Large intestine (tissue), 3 donors: ENCODE measurements at regions not wholly inside any gene's neighbourhood (a gene's known extent, or its start where the extent isn't known, plus 50 kb on each side); places are given as distances from the start of the nearest gene placed in this dataset.

Experiments used
- DNase-seq, 2 donors: peaks; one replicate each; pipeline versions ENCODE4 v3.0.0 to v3.0.0-alpha.2; 2013
- H3K27ac ChIP-seq: one replicate; pipeline ENCODE4 v1.5.1; 2013; ENCODE audit warnings: low read length
- H3K27me3 ChIP-seq: 2 replicates; pipeline ENCODE4 v1.6.1; 2013; ENCODE audit warnings: low read length; ENCODE audit not compliant: control insufficient read depth, insufficient read depth
- H3K36me3 ChIP-seq: 2 replicates; pipeline ENCODE4 v1.6.1; 2013; ENCODE audit warnings: low read length; ENCODE audit not compliant: control insufficient read depth, insufficient read depth
- H3K4me1 ChIP-seq: one replicate; pipeline ENCODE4 v1.6.1; 2013; ENCODE audit warnings: low read length; ENCODE audit not compliant: control insufficient read depth, insufficient read depth
- H3K4me3 ChIP-seq: one replicate; pipeline ENCODE4 v1.5.1; 2013; ENCODE audit warnings: low read length
- H3K9me3 ChIP-seq: one replicate; pipeline ENCODE4 v1.6.1; 2013; ENCODE audit warnings: mild to moderate bottlenecking, low read depth, low read length, moderate library complexity; ENCODE audit not compliant: control insufficient read depth
- WGBS: methylation state at CpG from one replicate; pipeline ENCODE4 v1.1.5; 2013; ENCODE audit warnings: low lambda C conversion rate; ENCODE audit not compliant: insufficient coverage; 5-methylcytosine and 5-hydroxymethylcytosine counted together

DNA sequence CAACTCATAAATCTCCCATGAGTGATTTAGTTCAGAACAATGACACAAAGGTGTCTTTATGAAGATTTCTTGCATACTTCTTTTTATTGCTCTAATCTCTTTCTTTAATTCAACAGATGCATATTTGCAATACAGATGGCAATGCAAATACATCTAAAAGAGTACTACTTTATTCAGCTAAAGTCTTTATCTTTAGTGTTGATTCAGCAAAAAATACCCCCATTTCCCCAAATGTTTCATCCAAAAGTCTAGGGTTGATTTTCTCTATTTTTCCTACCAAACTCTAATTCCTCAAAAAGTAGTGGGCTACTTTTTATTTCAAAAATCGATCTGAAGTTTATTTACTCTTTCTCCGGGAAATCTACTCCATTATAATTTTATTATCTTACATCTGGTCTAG is 1055.2 kb downstream of the STIM2 start:
- H3K4me1 ChIP-seq: no peaks in the 10 kb centered on the region
- no peak overlapping the region for H3K4me3 ChIP-seq
- WGBS: 73% methylated on average over 2 of the region's 2 CpGs
- H3K9me3 ChIP-seq: no peaks in the 10 kb centered on the region
- DNase-seq: no peak
- no peaks in the 10 kb centered on the region for H3K27me3 ChIP-seq
- H3K36me3 ChIP-seq: no peaks in the 10 kb centered on the region
- H3K27ac ChIP-seq: no peak overlapping the region

DNA sequence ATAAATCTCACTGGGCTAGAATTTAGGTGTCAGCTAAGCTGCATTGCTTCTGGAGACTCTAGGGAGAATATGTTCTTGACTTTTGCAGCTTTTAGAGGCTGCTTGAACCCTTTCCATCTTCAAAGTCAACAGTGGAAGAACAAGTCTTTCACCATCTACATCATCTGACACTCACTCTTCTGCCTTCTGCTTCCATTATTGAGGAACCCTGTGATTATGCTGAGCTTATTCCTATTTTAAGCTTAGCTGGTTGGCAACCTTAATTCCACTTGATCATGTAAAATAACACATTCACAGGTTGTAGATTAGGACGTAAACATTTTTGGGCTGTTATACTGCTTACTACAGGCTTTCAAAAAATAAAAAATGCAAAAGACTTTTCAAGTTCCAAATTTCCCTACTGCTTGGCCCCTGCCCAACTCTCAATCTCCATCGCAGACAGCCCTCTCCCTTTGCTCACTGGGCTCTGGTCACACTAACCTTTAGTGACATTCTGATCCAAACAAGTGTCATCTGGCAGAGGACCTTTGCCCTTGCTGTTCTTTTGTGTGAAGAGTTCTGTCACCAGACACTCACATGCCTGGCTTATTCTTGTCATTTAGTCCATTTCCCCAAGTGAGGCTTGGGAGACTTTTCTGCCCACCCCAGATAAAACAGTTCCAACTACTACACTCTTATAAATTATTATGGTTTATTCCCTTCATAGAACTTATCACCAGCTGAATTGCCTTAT is 1056.0 kb downstream of the STIM2 start:
- DNase-seq: no peak
- WGBS: no CpG with 5 or more reads among the region's 2 CpGs

DNA sequence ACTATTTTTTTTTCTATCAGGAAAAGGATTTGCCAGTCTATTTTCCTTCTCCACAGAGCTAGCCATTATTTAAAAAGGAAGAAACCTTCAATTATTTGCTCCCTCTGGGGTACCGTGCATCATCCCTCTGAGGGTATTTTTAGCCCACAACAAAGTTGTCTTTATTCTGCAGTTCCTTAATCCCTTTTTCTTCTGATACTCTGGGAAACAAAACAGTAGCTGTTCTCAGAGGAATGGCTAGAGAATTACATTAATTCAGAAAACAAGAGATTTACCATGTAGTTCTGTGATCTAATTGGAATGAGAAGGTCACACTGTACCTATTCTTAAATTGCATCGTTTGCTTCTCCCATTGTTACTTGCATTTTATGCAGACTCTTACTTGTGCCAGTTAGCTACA is 1056.7 kb downstream of the STIM2 start:
- Histone ChIP-seq H3K36me3 (no peaks in the 10 kb centered on the region), H3K9me3 (no peaks in the 10 kb centered on the region), H3K4me1 (no peaks in the 10 kb centered on the region), H3K4me3 (no peak overlapping the region), H3K27me3 (no peaks in the 10 kb centered on the region), H3K27ac (no peak overlapping the region)
- DNase-seq: no peak
- 60% methylated on average over 1 of the region's 2 CpGs for WGBS

More for the DNA sequence above, 1056.0 kb downstream of the STIM2 start:
- H3K27me3 ChIP-seq: no peaks in the 10 kb centered on the region
- H3K36me3 ChIP-seq: no peaks in the 10 kb centered on the region
- H3K9me3 ChIP-seq: no peaks in the 10 kb centered on the region
- no peak overlapping the region for H3K27ac ChIP-seq
- H3K4me3 ChIP-seq: no peak overlapping the region
- H3K4me1 ChIP-seq: no peaks in the 10 kb centered on the region

DNA sequence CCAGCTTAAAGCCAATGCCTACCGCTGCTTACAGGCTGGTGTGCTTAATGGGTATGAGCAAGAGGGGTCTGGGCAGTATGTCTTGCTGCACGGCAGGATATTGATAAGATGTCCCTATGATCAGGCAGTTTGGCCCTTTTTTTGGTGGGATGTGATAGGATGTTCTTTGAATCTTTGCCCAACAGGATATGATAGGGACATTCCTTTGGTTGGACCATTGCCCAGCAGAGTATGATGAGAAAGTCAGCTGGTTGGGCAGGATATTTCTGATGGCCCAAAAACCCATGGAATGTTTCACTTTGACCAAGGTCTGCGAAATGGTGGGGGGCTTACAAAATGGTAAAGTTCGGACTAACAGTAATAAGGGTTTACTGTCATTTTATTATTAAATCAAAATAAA is 1060.6 kb downstream of the STIM2 start:
- Histone ChIP-seq H3K36me3 (no peaks in the 10 kb centered on the region), H3K27ac (no peak overlapping the region), H3K27me3 (no peaks in the 10 kb centered on the region), H3K4me1 (no peaks in the 10 kb centered on the region), H3K4me3 (no peak overlapping the region), H3K9me3 (no peaks in the 10 kb centered on the region)
- DNase-seq: no peak
- 80% methylated on average over 1 of the region's 4 CpGs for WGBS

DNA sequence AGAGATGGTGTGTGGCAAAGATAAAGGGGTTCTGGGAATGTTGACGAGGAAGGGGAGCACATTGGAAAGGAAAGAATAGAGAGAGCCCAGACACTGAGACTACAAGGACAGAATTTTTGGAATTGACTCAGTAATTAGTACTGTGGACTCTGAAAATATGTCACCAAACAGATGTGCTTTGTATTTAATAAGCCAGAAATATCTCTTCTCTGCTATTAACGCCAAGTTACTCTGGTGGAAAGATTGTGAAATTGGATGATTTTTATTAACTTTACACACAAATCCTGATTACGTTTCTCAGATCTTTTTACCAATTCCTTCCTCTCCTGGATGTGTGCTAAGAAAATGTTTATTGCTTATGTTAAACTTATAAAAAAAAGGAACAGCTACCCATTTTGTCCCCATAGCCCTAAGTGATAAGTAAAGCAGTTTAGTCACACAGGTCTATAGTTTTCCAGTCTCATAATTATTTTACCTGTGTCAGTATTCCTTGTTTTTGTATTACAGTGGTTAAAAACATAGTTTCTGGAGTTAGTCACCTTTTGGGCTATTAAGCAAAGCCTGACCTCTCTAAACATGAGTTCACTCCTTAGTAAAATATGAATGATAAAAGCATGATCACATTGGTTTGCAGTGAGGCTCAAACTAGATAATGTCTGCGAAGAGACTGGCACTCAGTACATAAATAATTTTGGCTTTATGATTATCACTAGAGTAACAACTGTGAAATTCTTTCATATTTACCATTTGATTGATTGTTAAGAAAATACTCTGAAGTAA is 1068.3 kb downstream of the STIM2 start:
- WGBS: 84% methylated on average over 3 of the region's 4 CpGs
- DNase-seq: no peak
- H3K4me1 ChIP-seq: no peaks in the 10 kb centered on the region
- no peak overlapping the region for H3K27ac ChIP-seq
- H3K9me3 ChIP-seq: no peaks in the 10 kb centered on the region
- no peaks in the 10 kb centered on the region for H3K36me3 ChIP-seq
- H3K27me3 ChIP-seq: no peaks in the 10 kb centered on the region
- no peak overlapping the region for H3K4me3 ChIP-seq

DNA sequence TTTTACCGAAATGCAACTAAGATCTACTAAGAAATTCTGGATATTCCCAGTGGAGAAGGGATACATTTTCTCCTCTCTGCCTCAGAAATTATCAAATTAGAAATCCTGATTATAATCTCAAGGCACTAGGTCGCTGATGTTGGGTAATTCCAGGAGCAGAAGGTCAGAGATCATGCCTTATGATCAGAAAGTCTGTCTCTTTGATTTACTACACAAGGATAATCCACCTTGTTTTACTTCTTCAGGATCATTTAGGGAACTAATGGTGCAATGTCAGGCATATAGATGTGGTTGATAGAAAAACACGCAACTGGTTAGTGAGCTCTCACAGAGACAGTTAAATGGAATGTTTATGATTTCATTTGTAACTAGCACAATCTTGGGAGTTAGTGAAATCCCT is 1069.7 kb downstream of the STIM2 start:
- WGBS: no CpG with 5 or more reads among the region's 3 CpGs
- Histone ChIP-seq H3K27ac (no peak overlapping the region), H3K4me3 (no peak overlapping the region), H3K4me1 (no peaks in the 10 kb centered on the region), H3K27me3 (no peaks in the 10 kb centered on the region), H3K9me3 (no peaks in the 10 kb centered on the region), H3K36me3 (no peaks in the 10 kb centered on the region)
- no peak for DNase-seq

DNA sequence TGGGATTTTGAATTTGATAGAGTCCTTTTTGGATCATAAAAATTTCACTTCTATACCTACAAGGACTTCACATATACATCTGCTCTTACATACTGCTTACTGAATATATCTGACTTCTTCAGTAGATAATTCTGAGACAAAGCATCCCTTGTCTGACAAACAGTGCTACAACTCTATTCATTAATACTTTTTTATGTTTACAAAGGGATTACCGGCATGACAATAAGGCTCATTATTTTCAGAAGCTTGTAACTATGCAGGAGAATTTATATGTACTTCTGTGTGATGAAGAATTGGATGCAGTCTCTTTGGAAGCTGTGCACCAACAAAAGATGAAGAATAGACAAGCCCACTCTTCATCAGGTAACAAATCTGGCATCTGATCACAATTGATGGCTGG is 1070.3 kb downstream of the STIM2 start:
- H3K36me3 ChIP-seq: no peaks in the 10 kb centered on the region
- H3K27me3 ChIP-seq: no peaks in the 10 kb centered on the region
- H3K27ac ChIP-seq: no peak overlapping the region
- no CpG with 5 or more reads among the region's 1 CpG for WGBS
- no peak overlapping the region for H3K4me3 ChIP-seq
- no peak for DNase-seq
- no peaks in the 10 kb centered on the region for H3K9me3 ChIP-seq
- H3K4me1 ChIP-seq: no peaks in the 10 kb centered on the region

DNA sequence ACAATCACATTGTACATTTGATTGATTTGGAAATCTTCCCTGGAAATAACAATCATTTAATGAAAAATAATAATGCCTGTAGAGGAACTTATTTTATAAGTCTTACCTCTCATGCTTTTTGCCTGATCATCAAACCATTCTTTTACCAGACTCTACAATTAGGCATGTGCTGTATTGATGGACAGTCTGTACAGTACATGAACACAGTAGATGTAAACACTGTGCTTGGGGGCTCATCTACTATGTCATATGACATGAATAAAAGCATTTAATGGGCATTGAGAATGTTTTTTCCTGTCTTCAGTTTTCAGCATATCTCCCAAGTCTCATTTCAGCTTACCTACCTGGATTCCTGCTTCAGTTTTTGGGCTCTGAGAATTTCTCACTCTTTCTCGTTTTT is 1070.9 kb downstream of the STIM2 start:
- Histone ChIP-seq H3K36me3 (no peaks in the 10 kb centered on the region), H3K27ac (no peak overlapping the region), H3K4me3 (no peak overlapping the region), H3K9me3 (no peaks in the 10 kb centered on the region), H3K4me1 (no peaks in the 10 kb centered on the region), H3K27me3 (no peaks in the 10 kb centered on the region)
- no peak for DNase-seq
- 78% methylated on average over 1 of the region's 1 CpG for WGBS

DNA sequence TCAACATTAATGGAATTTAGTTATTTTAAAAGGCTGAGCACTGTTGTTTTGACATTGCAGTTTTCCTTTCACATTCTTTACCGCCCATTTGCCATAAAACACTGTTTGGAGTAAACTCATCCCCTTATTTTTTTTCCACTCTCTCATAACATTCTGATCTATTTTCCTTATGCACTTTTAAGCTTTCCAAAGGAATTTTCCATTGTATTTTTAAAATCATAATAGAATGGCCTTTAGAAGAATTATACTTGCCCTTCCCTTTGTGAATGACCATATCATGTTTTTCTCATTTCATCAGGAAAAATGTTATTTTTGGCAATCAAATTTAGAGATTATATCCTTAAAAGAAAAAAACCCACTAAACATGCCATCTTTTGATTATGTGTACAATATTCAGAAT is 1074.2 kb downstream of the STIM2 start:
- H3K36me3 ChIP-seq: no peaks in the 10 kb centered on the region
- no peak overlapping the region for H3K27ac ChIP-seq
- H3K27me3 ChIP-seq: no peaks in the 10 kb centered on the region
- WGBS: 43% methylated on average over 1 of the region's 1 CpG
- no peak overlapping the region for H3K4me3 ChIP-seq
- H3K4me1 ChIP-seq: no peaks in the 10 kb centered on the region
- DNase-seq: no peak
- H3K9me3 ChIP-seq: no peaks in the 10 kb centered on the region

DNA sequence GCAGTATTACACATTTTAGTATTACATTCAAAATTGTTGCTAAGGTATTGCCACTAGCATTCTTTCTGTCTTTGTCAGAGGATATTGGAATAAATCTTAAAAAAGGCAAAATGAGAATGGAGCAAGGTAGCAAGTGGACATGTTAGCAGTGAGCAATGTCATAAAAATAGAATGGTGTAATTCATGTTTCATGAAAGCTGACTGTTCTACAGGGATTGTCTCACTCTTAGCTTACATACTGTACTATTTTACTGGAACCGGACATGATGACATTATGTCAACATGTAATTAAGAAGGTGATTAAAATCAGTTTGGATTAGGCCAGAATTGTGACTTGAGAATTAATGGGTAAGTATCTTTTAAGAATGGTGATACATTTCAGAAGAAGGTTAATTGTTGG is 1086.2 kb downstream of the STIM2 start:
- Histone ChIP-seq H3K36me3 (no peaks in the 10 kb centered on the region), H3K4me1 (no peaks in the 10 kb centered on the region), H3K4me3 (no peak overlapping the region), H3K9me3 (no peaks in the 10 kb centered on the region), H3K27me3 (no peaks in the 10 kb centered on the region), H3K27ac (no peak overlapping the region)
- WGBS: 100% methylated on average over 1 of the region's 1 CpG
- DNase-seq: no peak

DNA sequence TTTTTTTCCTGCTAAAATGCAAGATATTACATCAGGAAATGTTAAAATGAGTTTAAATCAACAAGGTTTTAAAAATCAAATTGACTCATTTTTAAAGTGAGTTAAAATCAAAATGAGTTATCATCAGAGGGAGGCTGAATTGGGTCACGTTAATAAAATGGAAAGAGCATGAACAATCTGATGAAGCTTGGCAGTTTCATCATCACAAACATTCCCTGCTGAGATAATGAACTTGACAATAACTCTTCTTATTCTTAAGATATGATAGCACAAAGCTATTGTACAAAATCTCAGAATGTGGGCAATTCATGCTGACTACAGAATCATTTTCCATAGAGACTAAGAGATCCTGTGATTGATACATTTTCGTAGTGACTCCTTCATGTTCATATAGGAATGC is 1086.7 kb downstream of the STIM2 start:
- Histone ChIP-seq H3K36me3 (no peaks in the 10 kb centered on the region), H3K4me1 (no peaks in the 10 kb centered on the region), H3K4me3 (no peak overlapping the region), H3K27ac (no peak overlapping the region), H3K27me3 (no peaks in the 10 kb centered on the region), H3K9me3 (no peaks in the 10 kb centered on the region)
- DNase-seq: no peak
- WGBS: 89% methylated on average over 1 of the region's 2 CpGs
